Left renal cortex interstitium (tissue), 4 donors: ENCODE measurements at regions not wholly inside any gene's neighbourhood (a gene's known extent, or its start where the extent isn't known, plus 50 kb on each side); places are given as distances from the start of the nearest gene placed in this dataset.

Experiments used
- DNase-seq, 4 donors: peaks; one replicate each; pipeline ENCODE4 v3.0.0-alpha.2; 2013; ENCODE audit warnings: low read depth in 4 of 4, low spot score in 2 of 4, missing footprints in 1 of 4

DNA sequence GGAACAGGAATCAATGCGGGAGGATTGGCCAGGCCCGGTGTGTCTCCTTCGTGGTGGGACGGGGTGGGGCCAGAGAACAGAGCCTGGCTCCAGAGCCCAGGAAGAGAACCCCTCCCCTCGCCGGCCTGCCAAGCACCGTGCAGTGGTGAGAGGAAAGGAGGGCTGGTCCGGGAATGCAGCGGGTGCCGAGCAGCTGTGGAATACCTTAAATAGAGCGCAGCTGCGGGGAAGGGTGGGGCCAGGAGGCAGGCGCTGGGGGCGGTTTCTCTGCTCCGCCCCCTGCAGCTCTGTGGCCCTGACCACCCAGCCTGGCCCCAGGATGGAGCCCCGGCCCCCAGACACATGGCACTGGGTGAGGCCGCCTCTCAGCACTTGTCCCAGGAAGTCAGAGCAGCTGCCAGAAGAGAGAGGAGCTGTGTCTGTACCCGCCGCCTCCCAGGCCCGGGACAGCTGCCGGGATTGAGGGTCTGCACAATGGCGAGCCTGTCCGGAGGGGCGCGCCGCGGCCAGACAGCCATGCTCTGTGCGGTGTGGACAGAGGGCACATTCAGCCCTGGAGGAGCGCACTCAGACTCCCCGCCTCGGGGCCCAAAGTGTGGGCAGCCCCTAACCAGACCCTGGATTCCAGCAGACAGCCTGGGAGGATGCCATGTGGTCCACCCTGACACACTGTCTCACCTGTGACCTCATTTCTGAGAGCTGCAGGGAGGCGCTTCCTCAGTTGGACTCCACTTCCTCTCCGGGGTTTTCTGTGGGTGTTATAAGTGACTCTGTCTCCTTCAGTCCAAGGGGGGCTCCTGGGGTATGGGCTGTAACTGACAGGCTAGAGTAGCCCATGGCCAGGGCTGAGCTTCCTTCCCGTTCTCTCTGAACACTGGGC is 268.8 kb downstream of the SEC14L1 start:
- no peak for DNase-seq

DNA sequence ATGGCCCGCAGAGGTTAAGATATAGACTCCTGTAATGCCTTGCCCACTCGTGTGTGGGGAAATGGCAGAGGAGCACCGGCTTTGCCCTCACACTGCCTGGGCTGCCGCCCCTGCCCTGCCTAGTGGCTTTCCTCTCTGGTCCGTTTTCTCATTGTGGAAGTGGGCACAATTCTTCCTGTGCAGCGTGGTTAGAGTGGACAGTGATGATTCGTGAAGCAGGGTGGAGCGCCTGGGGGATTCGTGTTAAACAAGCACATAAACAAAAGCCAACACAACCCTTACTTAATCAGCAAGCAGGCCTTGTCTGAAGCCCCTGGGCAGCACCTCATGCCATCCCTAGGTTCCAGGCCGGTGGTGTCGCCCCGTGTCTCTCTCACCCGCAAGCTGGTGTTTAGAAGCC is 269.7 kb downstream of the SEC14L1 start:
- no peak for DNase-seq

GRCh38 chr17:77414811-77415400 is 274.1 kb downstream of the SEC14L1 start:
- no peak for DNase-seq

DNA sequence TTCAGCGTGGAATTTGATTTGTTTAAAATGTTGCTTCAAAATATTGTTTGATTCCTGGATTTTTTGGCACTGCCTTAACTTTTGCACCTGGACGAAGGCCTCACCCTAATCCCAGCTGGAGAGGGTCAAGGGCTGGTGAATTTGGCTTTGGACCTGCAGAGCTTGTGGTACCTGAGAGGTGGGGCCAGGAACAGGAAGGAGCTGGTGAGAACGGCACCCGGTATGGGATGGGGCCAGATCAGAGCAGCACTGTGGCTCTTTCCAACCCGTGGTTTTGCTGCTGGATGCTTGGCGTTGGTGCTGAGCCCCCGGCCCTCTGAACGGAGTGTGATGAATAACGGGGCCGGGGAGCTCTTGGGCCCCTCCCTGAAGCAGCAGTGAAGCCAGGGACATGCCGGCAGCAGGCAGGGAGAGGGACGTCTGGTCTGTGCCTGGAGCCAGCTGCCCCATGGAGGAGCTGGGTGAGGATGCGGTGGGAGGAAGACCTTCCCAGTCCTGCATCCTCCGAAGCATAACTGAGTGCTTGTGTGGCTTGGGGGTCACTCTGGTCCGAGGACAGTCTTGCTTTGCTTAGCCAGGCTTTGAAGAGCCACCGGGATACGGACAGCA is 275.4 kb downstream of the SEC14L1 start:
- no peak for DNase-seq

GRCh38 chr17:77417575-77417974 is 276.8 kb downstream of the SEC14L1 start:
- no peak for DNase-seq

GRCh38 chr17:77418609-77419008 is 277.8 kb downstream of the SEC14L1 start:
- DNase-seq = no peak

DNA sequence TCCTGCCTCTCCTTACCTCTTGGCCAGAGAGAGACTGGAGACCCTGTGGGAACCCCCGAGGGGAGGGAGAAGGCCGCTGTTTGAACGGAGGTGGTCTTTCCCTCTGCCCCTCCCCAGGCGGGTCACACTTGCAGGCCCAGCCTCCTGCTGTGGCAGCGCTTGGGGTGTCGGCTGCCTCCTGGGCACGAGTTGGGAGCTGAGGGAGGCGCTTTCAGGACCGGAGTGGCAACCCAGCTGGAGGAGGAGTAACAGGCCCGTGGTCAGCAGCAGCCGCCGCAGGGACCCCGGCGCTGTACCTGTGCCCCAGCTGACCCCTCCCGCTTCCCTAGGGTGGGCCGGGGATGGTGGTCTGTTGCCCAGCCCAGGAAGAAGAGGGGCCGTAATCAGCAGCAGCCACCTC is 278.3 kb downstream of the SEC14L1 start:
- no peak for DNase-seq

DNA sequence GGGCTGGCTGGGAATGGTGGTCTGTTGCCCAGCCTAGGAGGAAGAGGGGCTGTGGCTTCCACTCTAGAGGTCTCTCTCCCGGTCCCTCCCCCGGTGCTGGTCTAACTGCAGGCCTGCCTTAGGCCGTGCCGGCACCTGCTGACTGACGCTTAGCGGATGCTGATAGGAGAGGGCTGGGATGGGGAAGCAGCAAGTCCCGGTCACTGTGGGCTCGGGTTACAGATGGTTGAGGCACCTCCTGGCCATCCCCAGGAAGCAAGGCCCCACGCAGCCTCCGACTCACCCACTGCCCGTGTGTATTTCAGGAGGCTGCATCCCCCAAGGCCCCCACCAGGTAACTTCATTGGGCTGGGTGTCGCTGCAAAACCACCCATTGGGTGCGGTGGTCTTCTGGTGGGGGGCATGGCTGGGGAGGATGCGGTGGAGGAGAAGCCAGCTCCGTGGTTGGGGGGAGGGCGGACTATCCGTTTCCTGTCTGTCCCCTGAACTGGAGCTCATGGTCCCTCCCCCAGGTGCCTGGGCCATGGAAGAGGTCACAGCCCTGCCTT is 278.9 kb downstream of the SEC14L1 start:
- DNase-seq = no peak

GRCh38 chr17:77420095-77420803 is 279.5 kb downstream of the SEC14L1 start:
- DNase-seq = no peak

DNA sequence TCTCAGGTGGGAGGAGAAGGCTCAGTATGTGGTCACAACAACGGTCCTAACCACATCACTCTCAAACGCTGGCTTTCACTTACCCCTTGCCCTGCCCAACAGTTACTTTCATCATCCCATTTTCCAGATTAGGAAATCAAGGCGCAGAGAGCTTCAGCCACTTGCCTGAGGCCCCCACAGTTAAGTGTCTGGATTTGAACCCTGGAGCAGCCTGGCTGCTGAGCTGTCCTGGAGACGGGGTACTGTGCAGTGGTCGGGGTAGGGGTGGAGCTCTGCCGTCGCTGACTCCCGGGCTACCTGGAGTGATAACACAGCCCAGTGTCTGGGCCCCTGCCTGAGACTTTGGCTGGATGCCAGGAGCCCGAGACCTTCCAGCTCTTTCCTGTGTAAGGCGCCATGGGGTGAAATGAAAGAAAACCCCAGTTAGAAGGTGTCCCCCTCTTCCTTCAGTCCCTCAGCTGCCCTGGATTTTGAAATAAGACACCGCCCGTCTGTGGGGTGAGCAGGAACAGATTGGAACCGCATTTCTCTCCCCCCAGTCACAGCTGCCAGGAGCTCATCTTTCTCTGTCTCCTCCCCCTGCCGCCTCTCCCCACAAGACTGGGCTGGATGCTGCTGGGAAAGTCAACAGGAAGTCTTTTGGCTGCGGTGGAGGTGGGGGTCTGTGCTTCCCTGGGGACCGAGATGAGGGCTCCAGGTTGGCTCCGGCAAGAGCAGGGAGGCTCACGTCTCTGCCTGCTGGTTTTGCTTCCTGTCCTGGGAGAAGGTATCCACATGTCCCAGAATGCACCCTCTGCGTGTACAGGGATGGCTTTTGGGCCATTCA is 280.2 kb downstream of the SEC14L1 start:
- DNase-seq = peak in 2 of 4 donors; percentile 65 to 75

DNA sequence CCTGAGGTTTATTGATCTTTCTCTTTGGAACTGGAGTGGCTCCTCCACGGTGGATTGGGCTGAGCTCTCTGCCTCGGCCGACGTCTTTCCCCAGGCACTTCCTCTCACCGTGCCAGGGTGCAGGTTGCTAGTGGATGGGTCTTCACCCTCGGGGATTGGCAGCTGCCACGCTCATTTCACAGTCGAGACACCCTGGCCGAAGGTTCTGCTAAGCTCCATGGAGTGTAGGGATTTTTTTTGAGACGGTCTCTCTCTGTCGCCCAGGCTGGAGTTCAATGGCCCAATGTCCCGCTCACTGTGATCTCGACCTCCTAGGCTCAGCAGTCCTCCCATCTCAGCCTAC is 280.8 kb downstream of the SEC14L1 start:
- no peak for DNase-seq

DNA sequence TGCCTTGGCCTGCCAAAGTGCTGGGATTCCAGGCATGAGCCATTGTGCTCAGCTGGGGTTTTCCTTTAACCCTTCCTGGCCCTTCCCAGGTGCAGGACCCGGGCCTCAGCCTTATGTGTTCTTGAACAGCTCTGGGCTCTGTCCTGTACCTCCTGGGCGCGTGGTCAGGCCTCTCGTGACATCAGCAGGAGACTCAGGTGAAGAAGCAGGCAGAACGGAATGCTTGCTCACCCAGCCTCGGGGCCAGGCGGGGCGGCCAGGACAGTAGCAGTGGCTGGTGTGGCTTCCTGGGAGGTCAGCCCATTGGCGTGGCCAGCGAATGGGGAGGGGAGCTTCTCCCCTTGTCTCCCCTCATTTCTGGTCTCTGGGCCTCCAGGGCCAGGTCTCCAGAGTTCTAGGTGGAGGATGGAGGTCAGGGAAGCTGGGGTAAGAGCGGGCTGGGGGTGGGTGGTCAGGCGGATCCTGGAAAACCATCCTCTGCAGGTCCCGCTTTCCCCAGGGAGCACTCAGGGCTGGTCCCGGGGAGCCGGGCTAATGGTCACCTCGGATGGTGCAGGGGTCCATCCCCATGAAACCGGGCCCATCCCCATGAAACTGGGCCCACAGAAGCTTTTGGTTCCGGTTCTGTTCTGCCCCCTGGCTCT is 281.5 kb downstream of the SEC14L1 start:
- no peak for DNase-seq

DNA sequence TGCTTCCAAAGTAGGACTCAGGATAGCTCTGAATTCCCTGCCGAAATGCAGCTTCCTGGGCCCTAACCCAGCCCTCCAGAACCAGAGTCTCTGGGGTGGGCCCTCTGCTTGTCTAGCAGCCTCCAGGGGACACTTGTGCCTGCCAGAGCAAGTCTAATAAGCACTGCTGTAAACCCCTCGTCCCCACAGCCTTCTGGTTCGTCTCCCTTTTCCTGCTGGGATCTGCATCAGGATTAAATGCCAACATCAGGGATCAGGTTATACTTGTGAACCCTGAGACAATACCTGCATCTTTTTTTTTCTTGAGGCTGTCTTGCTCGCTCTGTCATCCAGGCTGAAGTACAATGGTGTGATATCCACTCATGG is 282.0 kb downstream of the SEC14L1 start:
- DNase-seq = no peak

DNA sequence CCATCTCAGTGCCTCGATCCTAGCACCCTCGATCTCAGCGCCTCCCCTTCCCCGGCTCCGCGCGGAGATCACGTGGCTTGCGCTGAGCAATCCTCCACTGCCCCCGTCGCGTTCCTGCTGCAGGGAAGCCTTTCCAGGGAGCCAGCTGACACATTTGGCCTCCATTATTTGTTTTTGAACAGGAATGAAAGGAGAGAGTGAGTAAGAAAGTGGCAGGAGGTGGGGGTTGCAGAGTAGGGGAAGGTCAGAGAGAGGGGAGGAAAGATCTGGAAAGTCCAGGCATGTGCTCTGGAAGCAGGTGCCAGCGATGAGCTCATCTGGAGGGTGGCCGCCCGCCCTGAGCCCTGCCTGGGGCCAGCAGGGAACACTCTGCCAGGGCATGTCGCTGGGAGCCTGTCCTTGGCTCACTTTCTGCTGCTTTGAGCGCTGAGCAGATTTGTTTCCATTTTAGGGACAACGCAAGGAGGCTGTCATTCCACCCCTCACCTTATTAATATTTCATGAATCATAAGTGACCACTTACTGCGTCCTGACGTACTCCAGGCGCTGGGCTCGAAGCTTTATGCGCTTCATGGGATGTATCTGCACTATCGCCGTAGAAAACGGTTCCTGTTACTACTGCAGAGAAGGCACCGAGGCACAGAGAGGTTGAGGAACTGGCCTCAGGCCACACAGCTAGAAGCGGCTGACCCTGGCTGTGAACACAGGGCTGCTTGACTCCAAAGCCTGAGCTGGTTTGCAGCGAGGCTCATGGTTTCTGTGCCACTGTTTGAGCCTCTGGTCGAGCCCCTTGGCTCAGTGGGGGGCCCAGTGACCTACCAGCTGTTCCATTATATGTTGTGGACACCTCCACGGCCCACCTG is 283.1 kb downstream of the SEC14L1 start:
- no peak for DNase-seq

GRCh38 chr17:77424585-77425344 is 284.0 kb downstream of the SEC14L1 start:
- DNase-seq = peak in 3 of 4 donors; percentile 75 to 80 (median 80)

DNA sequence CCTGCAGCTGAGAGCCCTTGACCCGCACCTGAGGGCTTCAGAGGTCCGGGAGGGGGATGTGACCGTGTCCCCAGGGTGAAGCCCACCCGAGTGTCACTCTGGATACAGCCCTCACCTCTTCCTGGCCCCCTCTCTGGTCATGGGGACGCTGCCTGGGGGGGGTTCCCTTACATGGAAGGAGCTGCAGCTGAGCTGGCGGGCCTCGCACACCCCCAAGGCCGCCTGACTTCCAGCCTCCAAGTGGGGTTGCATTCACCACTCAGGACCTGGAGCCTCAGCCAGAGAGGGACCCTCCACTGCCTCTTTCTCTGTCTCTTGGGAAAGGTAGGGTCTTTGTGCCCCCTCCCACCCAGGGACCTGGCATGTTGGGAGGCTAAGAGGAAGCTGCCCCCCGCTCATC is 284.6 kb downstream of the SEC14L1 start:
- DNase-seq = no peak

GRCh38 chr17:77425791-77426641 is 285.2 kb downstream of the SEC14L1 start:
- no peak for DNase-seq
